K562 (cell line): ENCODE measurements at regions not wholly inside any gene's neighbourhood (a gene's known extent, or its start where the extent isn't known, plus 50 kb on each side); places are given as distances from the start of the nearest gene placed in this dataset.

Source experiments
- ATAC-seq: fragments of 200-7000 bp; cut with Tn5 transposase; 3 replicates; pipeline ENCODE4 v1.9.1; 2020; ENCODE audit warnings: moderate library complexity
- BruUV-seq: library from RNA; stranded (reverse); fragments of 400-500 nt; replicated peaks from 2 replicates; lab custom pipeline; 2021; lab: Mats Ljungman, UMichigan
- CTCF ChIA-PET: fragments of 300-600 bp; formaldehyde crosslinking; extraction: SDS; loops from one replicate; lab custom pipeline; 2021; ENCODE audit warnings: low intra/inter-chr PET ratio; lab: Yijun Ruan, JAX
- POLR2A ChIA-PET: fragments of 300-600, 350-650 bp; sonication (Branson Sonifier 250); formaldehyde crosslinking; extraction: SDS; loops from one replicate; lab custom pipeline; 2021; ENCODE audit warnings: antibody characterized with exemption, inconsistent platforms; lab: Yijun Ruan, JAX
- DNase-seq, 4 experiments: peaks; one replicate each; pipeline versions ENCODE4 v3.0.0 to v3.0.0-alpha.2; 2011 to 2018; ENCODE audit warnings: low spot score in 3 of 4, mixed read lengths in 3 of 4; ENCODE audit errors: extremely low read depth in 1 of 4
- FAIRE-seq: peaks from 2 replicates; lab custom pipeline; 2011; peaks lifted over from hg19 to GRCh38; lab: Jason Lieb, UNC
- H2AFZ ChIP-seq: 2 replicates; pipeline ENCODE4 v1.6.0; 2011; ENCODE audit warnings: low read depth, low read length, control low read depth, inconsistent platforms
- H3K27ac ChIP-seq: fragments of 200-600 bp; 3 replicates; pipeline ENCODE4 v1.8.0; 2011; ENCODE audit warnings: low read depth, mild to moderate bottlenecking, control low read depth, inconsistent platforms, low read length, moderate library complexity, mixed read lengths; ENCODE audit errors: extremely low read depth
- H3K27me3 ChIP-seq, 2 experiments: fragments of 300-600 bp in 1 of 2; 2 replicates in 1 of 2; 3 replicates in 1 of 2; pipeline versions ENCODE4 v1.6.0 to v1.8.0; 2011; ENCODE audit warnings: inconsistent platforms in 2 of 2, low read length in 2 of 2, mild to moderate bottlenecking in 1 of 2, mixed read lengths in 1 of 2, moderate library complexity in 1 of 2; ENCODE audit not compliant: control insufficient read depth in 2 of 2, insufficient read depth in 2 of 2
- H3K36me3 ChIP-seq: fragments of 300-600 bp; 3 replicates; pipeline ENCODE4 v1.8.0; 2011; ENCODE audit warnings: mild to moderate bottlenecking, low read length, inconsistent platforms; ENCODE audit not compliant: control insufficient read depth, insufficient read depth
- H3K4me1 ChIP-seq, 2 experiments: fragments of 200-600 bp in 1 of 2; replicated peaks in 1 of 2; 2 replicates in 1 of 2; 3 replicates in 1 of 2; pipeline versions ENCODE4 v1.5.1 to v1.8.0; 2011; ENCODE audit warnings: inconsistent platforms in 2 of 2, low read length in 2 of 2, mild to moderate bottlenecking in 1 of 2, mixed read lengths in 1 of 2, moderate library complexity in 1 of 2; ENCODE audit not compliant: control insufficient read depth in 2 of 2, insufficient read depth in 2 of 2
- H3K4me2 ChIP-seq: 2 replicates; pipeline ENCODE4 v1.6.1; 2011; ENCODE audit warnings: low read length, control low read depth, inconsistent platforms, mixed read lengths; ENCODE audit not compliant: insufficient read depth
- H3K4me3 ChIP-seq: fragments of 200-600 bp; sonication (generic), shearing (Covaris generic); 2 replicates; pipeline ENCODE4 v1.5.1; 2016; ENCODE audit warnings: control low read depth, inconsistent platforms
- H3K79me2 ChIP-seq: fragments of 200-600 bp; 3 replicates; pipeline ENCODE4 v1.8.0; 2011; ENCODE audit warnings: low read length, inconsistent platforms; ENCODE audit not compliant: control insufficient read depth, insufficient read depth
- H3K9ac ChIP-seq, 2 experiments: 2 replicates each; pipeline versions ENCODE4 v1.6.0 to v1.6.1; 2011; ENCODE audit warnings: low read depth in 2 of 2, low read length in 2 of 2, control low read depth in 1 of 2, inconsistent platforms in 1 of 2, mild to moderate bottlenecking in 1 of 2, mixed read lengths in 1 of 2; ENCODE audit not compliant: insufficient read depth in 1 of 2
- H3K9me1 ChIP-seq: one replicate; pipeline ENCODE4 v1.6.0; 2011; ENCODE audit warnings: inconsistent platforms, mild to moderate bottlenecking, low read length, moderate library complexity; ENCODE audit not compliant: control insufficient read depth, insufficient read depth
- H3K9me3 ChIP-seq: replicated peaks from 2 replicates; pipeline ENCODE4 v1.5.1; 2011; ENCODE audit warnings: low read depth, low read length, inconsistent platforms; ENCODE audit not compliant: control insufficient read depth, insufficient read depth
- H4K20me1 ChIP-seq: replicated peaks from 2 replicates; pipeline ENCODE4 v1.6.1; 2011; ENCODE audit warnings: low read length, inconsistent platforms, mixed read lengths; ENCODE audit not compliant: control insufficient read depth, insufficient read depth
- BACH1 ChIP-seq: fragments of 200-800 bp; sonication (Bioruptor generic); IDR thresholded peaks from 2 replicates; pipeline ENCODE4 v1.6.1; 2016; ENCODE audit warnings: missing genetic modification characterization, missing compliant biosample characterization
- FOXJ3 ChIP-seq: sonication (generic); formaldehyde crosslinking; IDR thresholded peaks from 2 replicates; pipeline ENCODE4 v1.4.0; 2020; ENCODE audit warnings: mild to moderate bottlenecking, missing genetic modification reagents
- GATAD2A ChIP-seq: fragments of 450-650 bp; IDR thresholded peaks from 2 replicates; pipeline ENCODE4 v1.6.1; 2017
- MECOM ChIP-seq: fragments of 250-450 bp; sonication (Bioruptor Pico); IDR thresholded peaks from 2 replicates; pipeline ENCODE4 v1.8.0; 2022; ENCODE audit warnings: inconsistent platforms
- MYC ChIP-seq, 2 experiments: fragments of 250-450 bp in 1 of 2; sonication (Bioruptor Pico) in 1 of 2; IDR thresholded peaks; 2 replicates each; pipeline versions ENCODE4 v1.5.1 to v1.6.1; 2012 to 2021; ENCODE audit warnings: low read depth in 2 of 2, borderline replicate concordance in 1 of 2, improper control_type of control experiment in 1 of 2, low read length in 1 of 2, mild to moderate bottlenecking in 1 of 2, moderate library complexity in 1 of 2
- PCBP2 ChIP-seq: fragments of 200-400 bp; formaldehyde crosslinking; IDR thresholded peaks from 2 replicates; pipeline ENCODE4 v1.6.1; 2018; ENCODE audit warnings: low read length, low read depth, mild to moderate bottlenecking, moderate library complexity; ENCODE audit not compliant: poor library complexity, severe bottlenecking
- PKNOX1 ChIP-seq: fragments of 450-650 bp; IDR thresholded peaks from 2 replicates; pipeline ENCODE4 v1.6.1; 2016
- RBM39 ChIP-seq: fragments of 200-400 bp; formaldehyde crosslinking; optimal IDR thresholded peaks from 2 replicates; pipeline ENCODE3; 2018; ENCODE audit warnings: low read depth, low read length
- U2AF2 ChIP-seq: fragments of 200-400 bp; formaldehyde crosslinking; optimal IDR thresholded peaks from 2 replicates; pipeline ENCODE3; 2017; ENCODE audit warnings: low read depth, mild to moderate bottlenecking, low read length
- VEZF1 ChIP-seq: fragments of 200-800 bp; sonication (Bioruptor generic); IDR thresholded peaks from 2 replicates; pipeline ENCODE4 v1.6.1; 2017; ENCODE audit warnings: missing genetic modification characterization, missing compliant biosample characterization
- ZBTB11 ChIP-seq, 3 experiments: fragments of 200-800 bp in 1 of 3; fragments of 250-450 bp in 1 of 3; fragments of 450-650 bp in 1 of 3; sonication (Bioruptor Pico) in 1 of 3; sonication (Bioruptor generic) in 1 of 3; formaldehyde crosslinking in 1 of 3; IDR thresholded peaks; 2 replicates each; pipeline versions ENCODE4 v1.6.1 to v1.8.0; 2016 to 2022; ENCODE audit warnings: mild to moderate bottlenecking in 2 of 3, missing genetic modification characterization in 2 of 3, missing compliant biosample characterization in 1 of 3, moderate library complexity in 1 of 3
- ZNF280A ChIP-seq: fragments of 450-650 bp; IDR thresholded peaks from 2 replicates; pipeline ENCODE4 v1.6.1; 2018; ENCODE audit warnings: mild to moderate bottlenecking, low read depth; ENCODE audit not compliant: partially characterized antibody
- ZNF740 ChIP-seq, 3 experiments: fragments of 200-800 bp in 1 of 3; sonication (Bioruptor generic) in 1 of 3; sonication (generic) in 1 of 3; formaldehyde crosslinking in 1 of 3; IDR thresholded peaks; 2 replicates each; pipeline versions ENCODE4 v1.6.1 to v1.8.0; 2016 to 2022; ENCODE audit warnings: mild to moderate bottlenecking in 2 of 3, missing compliant biosample characterization in 2 of 3, missing genetic modification characterization in 2 of 3, missing genetic modification reagents in 1 of 3
- WGBS: fragments of 100-300 bp; shearing (Covaris generic); methylation state at CpG from one replicate; pipeline ENCODE4 v1.1.6; 2016; ENCODE audit warnings: low coverage, mixed read lengths; ENCODE audit not compliant: insufficient coverage; ENCODE audit errors: missing lambda C conversion rate; 5-methylcytosine and 5-hydroxymethylcytosine counted together
- in situ Hi-C: fragments of 300-500 bp; cut with MboI; formaldehyde crosslinking; loops from 4 replicates; pipeline ENCODE4 v1.15.0; 2018; ENCODE audit warnings: inconsistent platforms, mixed read lengths
- intact Hi-C: fragments of 100-400 bp; cut with micrococcal nuclease; formaldehyde crosslinking; loops from 2 replicates; pipeline ENCODE4 v1.14.2; 2022

GRCh38 chrX:42073448-42073847 is 150.1 kb upstream of the CASK start:
- ATAC-seq = no peak
- Histone ChIP-seq H3K4me2 (no peak overlapping the region), H3K9ac (no peak overlapping the region), H3K27ac (no peak overlapping the region), H3K4me1 (no peaks in the 10 kb centered on the region), H3K27me3 (no peaks in the 10 kb centered on the region; a peak in 1 of 5 replicates), H3K4me3 (no peak overlapping the region), H3K9me3 (no peaks in the 10 kb centered on the region), H4K20me1 (no peaks in the 10 kb centered on the region), H3K79me2 (no peaks in the 10 kb centered on the region), H3K36me3 (no peaks in the 10 kb centered on the region), H3K9me1 (no peaks in the 10 kb centered on the region), H2AFZ (no peak overlapping the region)
- WGBS = 0% methylated on average over 3 of the region's 3 CpGs
- DNase-seq = no peak
- intact Hi-C loops = no loop called here
- no peak for FAIRE-seq
- ChIA-PET POLR2A (no interaction called here), CTCF (no interaction called here)
- BruUV-seq = no TSS peak
- in situ Hi-C loops = no loop called here
- TF ChIP-seq ZBTB11 (CRISPR knock-in tag; IDR thresholded peaks at IDR 0.05) (no peak), FOXJ3 (CRISPR knock-in tag) (no peak), GATAD2A (no peak), ZNF280A (no peak), VEZF1 (no peak), RBM39 (no peak), PKNOX1 (no peak), MYC (IDR thresholded peaks at IDR 0.05; ENCODE audit: low read depth, low read length) (no peak), MYC (CRISPR knock-in tag; IDR thresholded peaks at IDR 0.05; ENCODE audit: borderline replicate concordance, low read depth) (no peak), ZNF740 (CRISPR knock-in tag; IDR thresholded peaks at IDR 0.05) (no peak), ZNF740 (tag; IDR thresholded peaks at IDR 0.05) (no peak), U2AF2 (no peak), MECOM (CRISPR knock-in tag) (no peak), PCBP2 (no peak), BACH1 (tag) (no peak)
